IMR-90 (cell line): ENCODE measurements at regions not wholly inside any gene's neighbourhood (a gene's known extent, or its start where the extent isn't known, plus 50 kb on each side); places are given as distances from the start of the nearest gene placed in this dataset.

Experiments used
- ATAC-seq: fragments of 200-7000 bp; cut with Tn5 transposase; 2 replicates; pipeline ENCODE4 v1.9.1; 2020; ENCODE audit warnings: low read depth, mild to moderate bottlenecking, moderate library complexity
- BruUV-seq: library from RNA; stranded (reverse); fragments of 400-500 nt; replicated peaks from 2 replicates; lab custom pipeline; 2021; lab: Mats Ljungman, UMichigan
- CTCF ChIA-PET: fragments of 300-600 bp; formaldehyde crosslinking; extraction: SDS; loops from one replicate; lab custom pipeline; 2021; ENCODE audit warnings: antibody characterized with exemption; lab: Yijun Ruan, JAX
- POLR2A ChIA-PET: fragments of 300-600 bp; sonication (Branson Sonifier 250); formaldehyde crosslinking; loops from one replicate; lab custom pipeline; 2022; ENCODE audit warnings: antibody characterized with exemption; ENCODE audit not compliant: unreplicated experiment; lab: Charles Lee
- DNase-seq: peaks from one replicate; pipeline ENCODE4 v3.0.0; 2013
- H2AFZ ChIP-seq: replicated peaks from 2 replicates; pipeline ENCODE3; 2013; ENCODE audit warnings: low read length, mild to moderate bottlenecking; ENCODE audit not compliant: poor library complexity
- H2AK5ac ChIP-seq: 2 replicates; pipeline ENCODE4 v1.6.1; 2013; ENCODE audit warnings: low read depth, low read length, inconsistent platforms
- H2AK9ac ChIP-seq: replicated peaks from 2 replicates; pipeline ENCODE3; 2013; ENCODE audit warnings: mild to moderate bottlenecking, low read depth, low read length, moderate library complexity; ENCODE audit not compliant: poor library complexity
- H2BK120ac ChIP-seq: 2 replicates; pipeline ENCODE4 v1.6.1; 2013; ENCODE audit warnings: low read depth, low read length, inconsistent platforms
- H2BK15ac ChIP-seq: 3 replicates; pipeline ENCODE4 v1.6.1; 2013; ENCODE audit warnings: low read depth, low read length, inconsistent platforms
- H2BK20ac ChIP-seq: 2 replicates; pipeline ENCODE4 v1.6.1; 2013; ENCODE audit warnings: low read depth, mild to moderate bottlenecking, inconsistent platforms, low read length, moderate library complexity
- H2BK5ac ChIP-seq: 2 replicates; pipeline ENCODE4 v1.6.1; 2013; ENCODE audit warnings: mild to moderate bottlenecking, low read depth, low read length, inconsistent platforms; ENCODE audit not compliant: poor library complexity, severe bottlenecking
- H3K14ac ChIP-seq: replicated peaks from 2 replicates; pipeline ENCODE4 v1.6.1; 2013; ENCODE audit warnings: low read depth, low read length, inconsistent platforms
- H3K18ac ChIP-seq: 2 replicates; pipeline ENCODE4 v1.6.1; 2013; ENCODE audit warnings: low read depth, low read length, control low read depth
- H3K23ac ChIP-seq: 2 replicates; pipeline ENCODE4 v1.6.1; 2013; ENCODE audit warnings: low read depth, low read length, inconsistent platforms
- H3K27ac ChIP-seq: 2 replicates; pipeline ENCODE4 v1.5.1; 2013; ENCODE audit warnings: mild to moderate bottlenecking, control low read depth, low read length; ENCODE audit not compliant: insufficient read depth
- H3K27me3 ChIP-seq: 2 replicates; pipeline ENCODE4 v1.6.1; 2013; ENCODE audit warnings: low read length; ENCODE audit not compliant: control insufficient read depth, insufficient read depth
- H3K36me3 ChIP-seq: 2 replicates; pipeline ENCODE4 v1.6.1; 2013; ENCODE audit warnings: low read length, mixed read lengths; ENCODE audit not compliant: control insufficient read depth, insufficient read depth
- H3K4ac ChIP-seq: 2 replicates; pipeline ENCODE4 v1.6.1; 2013; ENCODE audit warnings: low read depth, low read length, inconsistent platforms
- H3K4me1 ChIP-seq: 2 replicates; pipeline ENCODE4 v1.6.1; 2013; ENCODE audit warnings: low read length, mixed read lengths; ENCODE audit not compliant: control insufficient read depth, insufficient read depth
- H3K4me2 ChIP-seq: 2 replicates; pipeline ENCODE4 v1.6.1; 2013; ENCODE audit warnings: low read depth, mild to moderate bottlenecking, control low read depth, low read length, moderate library complexity
- H3K4me3 ChIP-seq: 2 replicates; pipeline ENCODE4 v1.5.1; 2013; ENCODE audit warnings: low read depth, mild to moderate bottlenecking, control low read depth, low read length, moderate library complexity; ENCODE audit not compliant: insufficient read depth
- H3K56ac ChIP-seq: 2 replicates; pipeline ENCODE4 v1.6.1; 2013; ENCODE audit warnings: low read length, inconsistent platforms; ENCODE audit not compliant: insufficient read depth; ENCODE audit errors: extremely low read depth
- H3K79me1 ChIP-seq, 2 experiments: 2 replicates each; pipeline ENCODE4 v1.6.1; 2013; ENCODE audit warnings: low read length in 2 of 2, inconsistent platforms in 1 of 2, low read depth in 1 of 2
- H3K9ac ChIP-seq: 2 replicates; pipeline ENCODE4 v1.6.1; 2013; ENCODE audit warnings: low read depth, low read length, control low read depth
- H3K9me1 ChIP-seq: 2 replicates; pipeline ENCODE4 v1.6.1; 2013; ENCODE audit warnings: low read length, inconsistent platforms; ENCODE audit not compliant: insufficient read depth
- H3K9me3 ChIP-seq: 2 replicates; pipeline ENCODE4 v1.6.1; 2013; ENCODE audit warnings: low read length; ENCODE audit not compliant: control insufficient read depth, insufficient read depth
- H4K20me1 ChIP-seq: 2 replicates; pipeline ENCODE4 v1.6.1; 2013; ENCODE audit warnings: low read length, inconsistent platforms; ENCODE audit not compliant: insufficient read depth
- H4K5ac ChIP-seq: 2 replicates; pipeline ENCODE4 v1.6.1; 2013; ENCODE audit warnings: mild to moderate bottlenecking, low read depth, low read length, control low read depth
- H4K8ac ChIP-seq, 2 experiments: 2 replicates each; pipeline ENCODE4 v1.6.1; 2013; ENCODE audit warnings: low read depth in 2 of 2, low read length in 2 of 2, control low read depth in 1 of 2, inconsistent platforms in 1 of 2
- H4K91ac ChIP-seq: 2 replicates; pipeline ENCODE4 v1.6.1; 2013; ENCODE audit warnings: low read depth, low read length, inconsistent platforms; ENCODE audit not compliant: insufficient read depth
- CHD1 ChIP-seq: IDR thresholded peaks from 2 replicates; pipeline ENCODE4 v1.6.1; 2012; ENCODE audit warnings: low read depth, low read length, improper control_type of control experiment
- CTCF ChIP-seq: conservative IDR thresholded peaks from 2 replicates; pipeline ENCODE4 v1.5.1; 2012; ENCODE audit warnings: mild to moderate bottlenecking, low read depth, low read length, improper control_type of control experiment
- ELK1 ChIP-seq: fragments of 150-350 bp; IDR thresholded peaks from 2 replicates; pipeline ENCODE4 v1.6.1; 2016; ENCODE audit warnings: low read depth, mild to moderate bottlenecking, low read length, moderate library complexity, borderline replicate concordance
- MAFK ChIP-seq: IDR thresholded peaks from 2 replicates; pipeline ENCODE4 v1.6.1; 2012; ENCODE audit warnings: low read depth, low read length, improper control_type of control experiment
- MXI1 ChIP-seq: IDR thresholded peaks from 2 replicates; pipeline ENCODE4 v1.6.1; 2012; ENCODE audit warnings: low read depth, mild to moderate bottlenecking, low read length, moderate library complexity, borderline replicate concordance
- RAD21 ChIP-seq: IDR thresholded peaks from 2 replicates; pipeline ENCODE4 v1.6.1; 2012; ENCODE audit warnings: low read length, improper control_type of control experiment
- RCOR1 ChIP-seq: IDR thresholded peaks from 2 replicates; pipeline ENCODE4 v1.6.1; 2012; ENCODE audit warnings: mild to moderate bottlenecking, low read length, improper control_type of control experiment; ENCODE audit not compliant: insufficient replicate concordance
- RFX5 ChIP-seq: IDR thresholded peaks from 2 replicates; pipeline ENCODE4 v1.8.0; 2012; ENCODE audit warnings: low read depth, mild to moderate bottlenecking, low read length, moderate library complexity
- SMC3 ChIP-seq: fragments of 150-350 bp; IDR thresholded peaks from 2 replicates; pipeline ENCODE4 v1.6.1; 2016; ENCODE audit warnings: low read depth, mild to moderate bottlenecking, antibody characterized with exemption, low read length, moderate library complexity
- USF2 ChIP-seq: fragments of 150-350 bp; IDR thresholded peaks from 2 replicates; pipeline ENCODE4 v1.6.1; 2017; ENCODE audit warnings: mild to moderate bottlenecking, antibody characterized with exemption, low read length, low read depth
- WGBS, 2 experiments: methylation state at CpG; one replicate each; pipeline versions ENCODE4 v1.1.5 to v1.1.7; 2013; ENCODE audit warnings: missing lambda C conversion rate in 2 of 2; ENCODE audit not compliant: insufficient read length in 1 of 2; ENCODE audit errors: extremely low coverage in 2 of 2; 5-methylcytosine and 5-hydroxymethylcytosine counted together
- dilution Hi-C: fragments of 300-500 bp; cut with HindIII; formaldehyde crosslinking; loops from one replicate; pipeline ENCODE4 v1.14.3; 2018; ENCODE audit warnings: low sequenced_read_pairs; ENCODE audit not compliant: unreplicated experiment
- in situ Hi-C: fragments of 300-500 bp; cut with MboI; formaldehyde crosslinking; loops from 3 replicates; pipeline ENCODE4 v1.14.3; 2019; ENCODE audit warnings: low sequenced_read_pairs, inconsistent platforms, mixed read lengths
- intact Hi-C: fragments of 100-400 bp; cut with micrococcal nuclease; formaldehyde crosslinking; loops from 2 replicates; pipeline ENCODE4 v1.10.0; 2022

GRCh38 chr4:57498251-57498650, 388.1 kb upstream of the IGFBP7 start:
- H3K14ac ChIP-seq: no peak overlapping the region
- no CpG with 5 or more reads among the region's 4 CpGs for WGBS, 2 experiments
- no peak overlapping the region for H2BK15ac ChIP-seq
- H4K20me1 ChIP-seq: no peaks in the 10 kb centered on the region
- H2AFZ ChIP-seq: no peak overlapping the region
- TF ChIP-seq RAD21 (no peak), CHD1 (no peak), MXI1 (no peak), USF2 (no peak), SMC3 (no peak), CTCF (no peak), ELK1 (no peak), RFX5 (no peak), RCOR1 (no peak), MAFK (no peak)
- in situ Hi-C loops (no loop called here), intact Hi-C loops (no loop called here), dilution Hi-C loops (no loop called here)
- no peaks in the 10 kb centered on the region for H3K4me1 ChIP-seq
- H3K18ac ChIP-seq: no peak overlapping the region
- H2BK5ac ChIP-seq: no peak overlapping the region
- no peaks in the 10 kb centered on the region for H3K79me1 ChIP-seq
- BruUV-seq: no TSS peak
- no peak overlapping the region for H4K5ac ChIP-seq
- no peaks in the 10 kb centered on the region for H3K9me3 ChIP-seq
- no peak overlapping the region for H3K4me3 ChIP-seq
- H2AK9ac ChIP-seq: no peak overlapping the region
- no peak overlapping the region for H4K91ac ChIP-seq
- no peak overlapping the region for H2BK20ac ChIP-seq
- no peak overlapping the region for H3K9ac ChIP-seq
- no peak overlapping the region for H3K4me2 ChIP-seq
- H2AK5ac ChIP-seq: no peak overlapping the region
- H2BK120ac ChIP-seq: no peak overlapping the region
- no peaks in the 10 kb centered on the region for H3K36me3 ChIP-seq
- ATAC-seq: no peak
- H3K27me3 ChIP-seq: no peaks in the 10 kb centered on the region
- no peak overlapping the region for H3K56ac ChIP-seq
- no peak overlapping the region for H3K27ac ChIP-seq
- H3K4ac ChIP-seq: no peak overlapping the region
- no peak overlapping the region for H3K23ac ChIP-seq
- ChIA-PET POLR2A (no interaction called here), CTCF (no interaction called here)
- H4K8ac ChIP-seq: no peak overlapping the region
- no peak for DNase-seq
- no peaks in the 10 kb centered on the region for H3K9me1 ChIP-seq
